ENCODE measurements at regions not wholly inside any gene's neighbourhood (a gene's known extent, or its start where the extent isn't known, plus 50 kb on each side); places are given as distances from the start of the nearest gene placed in this dataset.

- no peak for TF ChIP-seq CUX1 (IDR thresholded peaks at IDR 0.05; ENCODE audit: insufficient replicate concordance, low read depth, low read length)
- TF ChIP-seq POLR2A (IDR thresholded peaks at IDR 0.05; ENCODE audit: low read depth, low read length), result no peak
Measured at GRCh38 chr1:202067188-202067974, 55.3 kb upstream of the GPR37L1 start (continued).

GRCh38 chr1:202068596-202068995 is 54.1 kb upstream of the GPR37L1 start:
- Histone ChIP-seq H3K36me3 (ENCODE audit: control insufficient read depth in 2 of 2, insufficient read depth in 2 of 2, low read length in 1 of 2) (no peaks in the 10 kb centered on the region), H2AFZ (ENCODE audit: control insufficient read depth, low read depth, low read length) (no peak overlapping the region), H3K9me3 (replicated peaks; ENCODE audit: control insufficient read depth, insufficient read depth, low read length) (no peaks in the 10 kb centered on the region), H3K4me3 (no peak overlapping the region), H3K4me2 (ENCODE audit: control insufficient read depth, insufficient read depth) (no peak overlapping the region), H3K27me3 (replicated peaks in 1 of 2; ENCODE audit: control insufficient read depth in 2 of 2, insufficient read depth in 2 of 2, low read length in 1 of 2) (no peaks in the 10 kb centered on the region; a peak in 1 of 4 replicates), H3K4me1 (ENCODE audit: control insufficient read depth, insufficient read depth, low read length) (no peaks in the 10 kb centered on the region), H4K20me1 (ENCODE audit: control insufficient read depth, insufficient read depth) (no peaks in the 10 kb centered on the region), H3K27ac (ENCODE audit: control insufficient read depth, insufficient read depth) (no peak overlapping the region), H3K79me2 (ENCODE audit: control insufficient read depth, insufficient read depth, low read length) (no peaks in the 10 kb centered on the region), H3K9ac (ENCODE audit: control insufficient read depth, insufficient read depth, low read length) (no peak overlapping the region)
- in situ Hi-C loops (cut with MboI) (no loop called here), intact Hi-C loops (cut with micrococcal nuclease; ENCODE audit: unreplicated experiment) (no loop called here)
- CTCF ChIA-PET, result interaction anchor here (0.8 to 1.6 kb wide), 5 partner anchors 8 to 173 kb away, joined by 3 to 5 read pairs (median 3); no protein-coding TSS in a partner anchor
- no peak for ATAC-seq
- TF ChIP-seq HCFC1 (IDR thresholded peaks at IDR 0.05; ENCODE audit: low read length), result no peak
- no peak for TF ChIP-seq POLR2AphosphoS2 (IDR thresholded peaks at IDR 0.05; ENCODE audit: low read depth, low read length)
- TF ChIP-seq ZSCAN29 (IDR thresholded peaks at IDR 0.05), result no peak
- TF ChIP-seq POU2F2 (IDR thresholded peaks at IDR 0.05; ENCODE audit: borderline replicate concordance, low read depth, low read length), result no peak
- no peak for TF ChIP-seq POLR2AphosphoS5 (IDR thresholded peaks at IDR 0.05; ENCODE audit: low read length)
- TF ChIP-seq YBX1 (IDR thresholded peaks at IDR 0.05), result no peak
- no peak for TF ChIP-seq BCL3 (IDR thresholded peaks at IDR 0.05; ENCODE audit: borderline replicate concordance, insufficient read depth, low read depth, low read length, poor library complexity, severe bottlenecking)
- no peak for TF ChIP-seq ELK1 (IDR thresholded peaks at IDR 0.05; ENCODE audit: low read depth, low read length)
- TF ChIP-seq SUPT20H (IDR thresholded peaks at IDR 0.05; ENCODE audit: borderline replicate concordance, control insufficient read depth, low read depth, low read length), result no peak
- TF ChIP-seq KDM1A (IDR thresholded peaks at IDR 0.05; ENCODE audit: borderline replicate concordance), result no peak
- TF ChIP-seq JUND (IDR thresholded peaks at IDR 0.05; ENCODE audit: low read depth, low read length), result no peak
- 7% methylated on average over 4 of the region's 4 CpGs for WGBS (ENCODE audit: insufficient coverage, insufficient replicate concordance, low lambda C conversion rate, missing lambda C conversion rate)
- no peak for FAIRE-seq
- SMC1A ChIA-PET (ENCODE audit: uncharacterized antibody, unreplicated experiment), result no interaction called here
- BruUV-seq (replicated peaks), result no TSS peak
- RAD21 ChIA-PET (ENCODE audit: unreplicated experiment), result interaction anchor here (0.7 kb wide), 1 partner anchor 9 kb away, joined by 3 read pairs; no protein-coding TSS in a partner anchor
- DNase-seq (ENCODE audit: low read depth, low spot score), result no peak
- POLR2A ChIA-PET, result interaction anchor here (0.5 to 0.6 kb wide), 2 partner anchors 37 to 244 kb away, joined by 4 to 5 read pairs; no protein-coding TSS in a partner anchor
